Tibial nerve (tissue), 3 donors: ENCODE measurements at regions not wholly inside any gene's neighbourhood (a gene's known extent, or its start where the extent isn't known, plus 50 kb on each side); places are given as distances from the start of the nearest gene placed in this dataset.

Source experiments
- POLR2A ChIP-seq, 2 donors: fragments of 450-650 bp; IDR thresholded peaks; one replicate each; pipeline ENCODE4 v1.6.1; 2017; ENCODE audit warnings: antibody characterized with exemption in 2 of 2, mild to moderate bottlenecking in 2 of 2, moderate library complexity in 2 of 2
- TF ChIP-seq, protein P1 (sequence below), 5 experiments: fragments of 200-600 bp in 3 of 5; fragments of 450-650 bp in 2 of 5; sonication (generic) in 3 of 5; IDR thresholded peaks; one replicate each; pipeline ENCODE4 v1.5.1; 2016 to 2019; ENCODE audit warnings: antibody characterized with exemption in 5 of 5, mild to moderate bottlenecking in 3 of 5, moderate library complexity in 2 of 5

DNA sequence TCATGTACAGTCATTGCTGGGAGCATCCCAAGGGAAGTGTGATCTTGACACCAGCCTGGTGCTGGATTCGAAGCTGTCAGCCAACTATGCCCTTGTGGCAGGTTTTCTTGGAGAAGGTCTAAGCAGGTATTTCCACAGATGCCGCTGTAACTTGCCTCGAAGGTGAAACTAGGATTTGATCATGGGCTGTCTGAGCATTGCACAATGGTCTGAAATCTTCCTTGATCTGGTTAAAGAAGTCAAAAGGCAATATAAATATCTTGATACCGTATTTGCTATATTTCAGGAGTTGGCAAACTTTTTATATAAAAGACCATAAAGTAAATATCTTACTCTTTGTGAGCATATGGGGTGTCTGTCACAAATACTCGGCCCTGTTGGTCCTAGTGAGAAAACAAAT lies 206.8 kb downstream of the LYPLAL1 start:
- TF ChIP-seq POLR2A (IDR thresholded peaks at IDR 0.05): no peak
- TF ChIP-seq, protein P1, sequence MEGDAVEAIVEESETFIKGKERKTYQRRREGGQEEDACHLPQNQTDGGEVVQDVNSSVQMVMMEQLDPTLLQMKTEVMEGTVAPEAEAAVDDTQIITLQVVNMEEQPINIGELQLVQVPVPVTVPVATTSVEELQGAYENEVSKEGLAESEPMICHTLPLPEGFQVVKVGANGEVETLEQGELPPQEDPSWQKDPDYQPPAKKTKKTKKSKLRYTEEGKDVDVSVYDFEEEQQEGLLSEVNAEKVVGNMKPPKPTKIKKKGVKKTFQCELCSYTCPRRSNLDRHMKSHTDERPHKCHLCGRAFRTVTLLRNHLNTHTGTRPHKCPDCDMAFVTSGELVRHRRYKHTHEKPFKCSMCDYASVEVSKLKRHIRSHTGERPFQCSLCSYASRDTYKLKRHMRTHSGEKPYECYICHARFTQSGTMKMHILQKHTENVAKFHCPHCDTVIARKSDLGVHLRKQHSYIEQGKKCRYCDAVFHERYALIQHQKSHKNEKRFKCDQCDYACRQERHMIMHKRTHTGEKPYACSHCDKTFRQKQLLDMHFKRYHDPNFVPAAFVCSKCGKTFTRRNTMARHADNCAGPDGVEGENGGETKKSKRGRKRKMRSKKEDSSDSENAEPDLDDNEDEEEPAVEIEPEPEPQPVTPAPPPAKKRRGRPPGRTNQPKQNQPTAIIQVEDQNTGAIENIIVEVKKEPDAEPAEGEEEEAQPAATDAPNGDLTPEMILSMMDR (IDR thresholded peaks at IDR 0.05): no peak
